AG04449 (cell line): ENCODE measurements at regions not wholly inside any gene's neighbourhood (a gene's known extent, or its start where the extent isn't known, plus 50 kb on each side); places are given as distances from the start of the nearest gene placed in this dataset.

ENCODE experiments used
- CTCF ChIA-PET: fragments of 350-600 bp; formaldehyde crosslinking; extraction: SDS; loops from one replicate; lab custom pipeline; 2021; ENCODE audit warnings: antibody characterized with exemption; lab: Yijun Ruan, JAX
- POLR2A ChIA-PET: fragments of 400-600, 350-600 bp; formaldehyde crosslinking; extraction: SDS; loops from one replicate; lab custom pipeline; 2020; ENCODE audit warnings: antibody characterized with exemption, inconsistent platforms; lab: Yijun Ruan, JAX
- DNase-seq: peaks from one replicate; pipeline ENCODE4 v3.0.0-alpha.2; 2010; ENCODE audit warnings: low read depth, low spot score
- H3K4me3 ChIP-seq: 2 replicates; pipeline ENCODE4 v1.5.1; 2011; ENCODE audit warnings: low read depth, mild to moderate bottlenecking, control low read depth, low read length
- TF ChIP-seq, protein P1 (sequence below): IDR thresholded peaks from one replicate; pipeline ENCODE4 v1.5.1; 2011; ENCODE audit warnings: mild to moderate bottlenecking, moderate library complexity, low read length, control low read depth, inconsistent platforms; ENCODE audit not compliant: insufficient read depth; ENCODE audit errors: missing control alignments

- TF ChIP-seq, protein P1, sequence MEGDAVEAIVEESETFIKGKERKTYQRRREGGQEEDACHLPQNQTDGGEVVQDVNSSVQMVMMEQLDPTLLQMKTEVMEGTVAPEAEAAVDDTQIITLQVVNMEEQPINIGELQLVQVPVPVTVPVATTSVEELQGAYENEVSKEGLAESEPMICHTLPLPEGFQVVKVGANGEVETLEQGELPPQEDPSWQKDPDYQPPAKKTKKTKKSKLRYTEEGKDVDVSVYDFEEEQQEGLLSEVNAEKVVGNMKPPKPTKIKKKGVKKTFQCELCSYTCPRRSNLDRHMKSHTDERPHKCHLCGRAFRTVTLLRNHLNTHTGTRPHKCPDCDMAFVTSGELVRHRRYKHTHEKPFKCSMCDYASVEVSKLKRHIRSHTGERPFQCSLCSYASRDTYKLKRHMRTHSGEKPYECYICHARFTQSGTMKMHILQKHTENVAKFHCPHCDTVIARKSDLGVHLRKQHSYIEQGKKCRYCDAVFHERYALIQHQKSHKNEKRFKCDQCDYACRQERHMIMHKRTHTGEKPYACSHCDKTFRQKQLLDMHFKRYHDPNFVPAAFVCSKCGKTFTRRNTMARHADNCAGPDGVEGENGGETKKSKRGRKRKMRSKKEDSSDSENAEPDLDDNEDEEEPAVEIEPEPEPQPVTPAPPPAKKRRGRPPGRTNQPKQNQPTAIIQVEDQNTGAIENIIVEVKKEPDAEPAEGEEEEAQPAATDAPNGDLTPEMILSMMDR = no peak
- POLR2A ChIA-PET = no interaction called here
- CTCF ChIA-PET = no interaction called here
- no peak for DNase-seq
- no peak overlapping the region for H3K4me3 ChIP-seq
Measured at GRCh38 chr2:152929628-152930027, 211.2 kb downstream of the ARL6IP6 start.

DNA sequence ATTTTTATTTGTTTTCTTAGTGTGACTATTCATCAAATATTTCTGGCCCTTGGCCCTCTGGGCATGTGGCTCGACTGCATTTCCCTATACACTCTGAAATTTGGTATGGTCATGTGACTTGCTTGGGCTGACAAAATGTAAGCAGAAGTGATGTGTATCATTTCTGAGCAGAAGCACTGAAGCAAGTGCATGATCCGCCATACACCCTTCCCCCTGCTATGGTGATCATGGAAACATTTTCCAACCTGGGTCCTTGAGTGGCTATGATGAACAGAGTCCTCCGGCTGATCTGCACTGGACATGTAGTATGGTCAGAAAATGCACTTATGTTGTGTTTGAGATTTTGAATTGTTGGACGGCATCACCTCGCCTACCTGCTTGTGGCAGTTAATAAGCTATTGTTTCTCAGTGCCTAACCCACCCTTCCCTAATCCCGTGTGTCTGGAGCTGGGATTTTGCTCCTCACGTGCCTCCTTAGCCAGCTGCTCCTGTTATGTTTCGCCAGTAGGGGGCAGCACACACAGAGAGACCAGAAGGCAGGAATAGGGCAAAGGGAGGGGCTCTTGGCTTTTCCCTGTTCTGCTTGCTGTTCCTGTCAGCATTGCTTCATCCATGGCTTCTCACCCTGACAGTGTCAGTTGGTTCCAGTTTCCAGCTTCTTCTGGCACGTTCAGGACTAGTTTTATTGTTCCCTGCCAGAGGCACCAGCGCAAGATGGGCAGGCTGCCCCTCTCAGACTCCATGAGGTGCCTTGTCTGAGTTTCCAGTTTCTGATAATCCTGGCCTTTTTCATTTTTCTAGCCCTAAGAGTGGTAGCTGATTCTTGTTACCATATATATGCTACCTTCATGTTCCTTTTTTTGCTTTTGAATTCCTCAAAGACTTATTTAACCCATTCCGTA is 207.4 kb downstream of the ARL6IP6 start:
- CTCF ChIA-PET = no interaction called here
- H3K4me3 ChIP-seq = no peak overlapping the region
- no peak for DNase-seq
- TF ChIP-seq, protein P1 = peak; percentile 43
- POLR2A ChIA-PET = no interaction called here

GRCh38 chr2:152924722-152925121 is 206.3 kb downstream of the ARL6IP6 start:
- POLR2A ChIA-PET = no interaction called here
- DNase-seq = no peak
- no peak overlapping the region for H3K4me3 ChIP-seq
- TF ChIP-seq, protein P1 = no peak
- CTCF ChIA-PET = no interaction called here

GRCh38 chr2:152924219-152924618 is 205.8 kb downstream of the ARL6IP6 start:
- DNase-seq = no peak
- TF ChIP-seq, protein P1 = no peak
- POLR2A ChIA-PET = no interaction called here
- no peak overlapping the region for H3K4me3 ChIP-seq
- CTCF ChIA-PET = no interaction called here

GRCh38 chr2:152920846-152921245 is 202.4 kb downstream of the ARL6IP6 start:
- CTCF ChIA-PET = no interaction called here

DNA sequence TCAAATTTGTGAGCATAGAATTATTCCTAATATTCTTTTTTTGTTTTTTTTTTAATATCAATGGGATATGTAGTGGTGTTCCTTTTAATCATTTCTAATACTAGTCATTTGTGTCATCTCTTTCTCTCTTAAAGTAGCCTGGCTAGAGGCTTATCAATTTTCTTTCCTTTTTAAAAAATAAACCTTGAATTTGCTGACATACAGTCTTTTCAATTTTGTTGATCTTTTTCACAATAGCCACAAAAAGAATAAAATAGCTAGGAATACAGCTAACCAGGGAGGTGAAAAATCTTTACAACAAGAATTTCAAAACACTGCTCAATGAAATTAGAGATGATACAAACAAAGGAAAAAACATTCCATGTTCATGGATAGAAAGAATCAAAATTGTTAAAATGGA is 192.6 kb downstream of the ARL6IP6 start:
- H3K4me3 ChIP-seq = no peak overlapping the region
- no peak for DNase-seq
- CTCF ChIA-PET = no interaction called here
- POLR2A ChIA-PET = no interaction called here
- TF ChIP-seq, protein P1 = no peak

More at GRCh38 chr2:152920846-152921245, 202.4 kb downstream of the ARL6IP6 start:
- DNase-seq = no peak
- POLR2A ChIA-PET = no interaction called here
- TF ChIP-seq, protein P1 = no peak
- H3K4me3 ChIP-seq = no peak overlapping the region
